ENCODE measurements at regions not wholly inside any gene's neighbourhood (a gene's known extent, or its start where the extent isn't known, plus 50 kb on each side); places are given as distances from the start of the nearest gene placed in this dataset.
A peak's percentile ranks its signal among the peaks of the same experiment; 100 is the strongest.

GRCh38 chr6:149176971-149177667 is 140.4 kb upstream of the TAB2 start:
- ATAC-seq: no peak
- H3K4me3 ChIP-seq: no peak overlapping the region
- TF ChIP-seq POLR2A (IDR thresholded peaks at IDR 0.05): no peak
- TF ChIP-seq CTCF (IDR thresholded peaks at IDR 0.05): no peak
- H3K4me1 ChIP-seq: no peaks in the 10 kb centered on the region
- intact Hi-C loops (cut with DNase I): no loop called here
- no peaks in the 10 kb centered on the region for H3K27me3 ChIP-seq
- 69 to 75% (median 73%) methylated on average over 8 of the region's 8 CpGs for WGBS, 4 donors
- H3K27ac ChIP-seq: no peak overlapping the region
- no peak for DNase-seq
- no peaks in the 10 kb centered on the region for H3K36me3 ChIP-seq
- H3K9me3 ChIP-seq: peaks cover 0 to 5% (median 0%) of the 10 kb centered on the region in 12 donors

GRCh38 chr6:149179431-149179830 is 138.1 kb upstream of the TAB2 start:
- WGBS, 4 donors: 52 to 82% (median 67%) methylated on average over 1 of the region's 1 CpG
- TF ChIP-seq POLR2A (IDR thresholded peaks at IDR 0.05) (no peak), CTCF (IDR thresholded peaks at IDR 0.05) (no peak)
- intact Hi-C loops (cut with DNase I): no loop called here
- Histone ChIP-seq H3K4me3 (no peak overlapping the region), H3K27ac (no peak overlapping the region), H3K9me3 (peaks cover 0 to 8% (median 0%) of the 10 kb centered on the region in 12 donors), H3K36me3 (no peaks in the 10 kb centered on the region), H3K27me3 (no peaks in the 10 kb centered on the region), H3K4me1 (no peaks in the 10 kb centered on the region)
- DNase-seq (no peak), ATAC-seq (no peak)

- Histone ChIP-seq H3K4me3 (no peak overlapping the region), H3K36me3 (no peaks in the 10 kb centered on the region), H3K27ac (no peak overlapping the region), H3K9me3 (peaks cover 0 to 24% (median 0%) of the 10 kb centered on the region in 12 donors), H3K4me1 (no peaks in the 10 kb centered on the region), H3K27me3 (no peaks in the 10 kb centered on the region)
- 86 to 90% (median 88%) methylated on average over 5 of the region's 5 CpGs for WGBS, 4 donors
- TF ChIP-seq POLR2A (IDR thresholded peaks at IDR 0.05): no peak
- no peak for TF ChIP-seq CTCF (IDR thresholded peaks at IDR 0.05)
- DNase-seq (no peak), ATAC-seq (no peak)
- intact Hi-C loops (cut with DNase I): no loop called here
Measured at GRCh38 chr6:149181304-149181703, 136.2 kb upstream of the TAB2 start.

- Histone ChIP-seq H3K9me3 (peaks cover 0 to 20% (median 0%) of the 10 kb centered on the region in 12 donors), H3K4me3 (no peak overlapping the region), H3K27me3 (no peaks in the 10 kb centered on the region), H3K36me3 (no peaks in the 10 kb centered on the region), H3K27ac (peak overlapping the region in 1 of 12 donors; percentile 65), H3K4me1 (no peaks in the 10 kb centered on the region)
- intact Hi-C loops (cut with DNase I): no loop called here
- ATAC-seq: peak in 1 of 4 donors; percentile 30
- TF ChIP-seq POLR2A (IDR thresholded peaks at IDR 0.05) (no peak), CTCF (IDR thresholded peaks at IDR 0.05) (no peak)
- peak in 1 of 5 donors; percentile 34 for DNase-seq
- WGBS, 4 donors: 30 to 47% (median 40%) methylated on average over 6 of the region's 6 CpGs
Measured at GRCh38 chr6:149182262-149182661, 135.2 kb upstream of the TAB2 start.
